GM21447 (cell line): ENCODE measurements at regions not wholly inside any gene's neighbourhood (a gene's known extent, or its start where the extent isn't known, plus 50 kb on each side); places are given as distances from the start of the nearest gene placed in this dataset.

Experiments used
- ATAC-seq: cut with Tn5 transposase; IDR thresholded peaks from one replicate; pipeline ENCODE4 v1.9.1; 2021; ENCODE audit not compliant: unreplicated experiment

DNA sequence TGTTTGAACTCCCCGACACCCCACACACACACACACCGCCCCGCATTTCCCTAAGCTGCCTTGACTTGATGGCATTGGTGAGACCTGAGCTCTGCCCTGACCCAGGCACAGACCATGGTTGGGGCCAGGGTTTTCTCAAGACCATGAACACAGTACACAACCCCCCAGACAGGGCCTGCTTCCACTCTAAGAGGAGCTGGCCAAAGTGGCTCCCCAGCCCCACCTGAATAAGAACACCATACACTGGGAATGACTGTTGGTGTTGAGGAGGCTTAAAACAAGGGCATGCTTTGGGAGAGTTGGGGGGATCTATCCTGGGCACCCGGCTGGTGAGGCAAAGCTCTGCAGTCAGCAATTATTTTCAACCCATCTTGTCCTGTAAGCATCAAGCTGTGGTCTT, 77.6 kb upstream of the SYT6 start:
- ATAC-seq = no peak

DNA sequence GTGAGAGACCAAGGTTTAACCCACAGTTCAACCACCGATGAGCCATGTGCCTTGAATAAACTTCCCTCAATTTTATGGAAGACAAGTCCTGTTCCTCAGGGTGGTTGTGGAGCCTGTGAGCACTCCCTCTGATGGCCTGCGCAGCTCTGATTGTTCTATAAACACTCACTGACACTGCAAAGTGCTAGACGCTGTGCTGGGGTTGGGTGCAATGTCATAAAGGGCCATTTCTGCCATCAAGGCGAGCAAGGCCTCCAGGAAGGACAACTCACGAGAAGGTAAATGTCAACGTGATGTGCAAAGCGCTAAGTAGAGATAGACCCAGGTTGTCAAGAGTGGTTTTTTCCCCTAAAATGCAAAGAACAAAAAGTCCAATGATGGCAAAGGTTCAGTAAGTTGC, 75.7 kb upstream of the SYT6 start:
- ATAC-seq = no peak

DNA sequence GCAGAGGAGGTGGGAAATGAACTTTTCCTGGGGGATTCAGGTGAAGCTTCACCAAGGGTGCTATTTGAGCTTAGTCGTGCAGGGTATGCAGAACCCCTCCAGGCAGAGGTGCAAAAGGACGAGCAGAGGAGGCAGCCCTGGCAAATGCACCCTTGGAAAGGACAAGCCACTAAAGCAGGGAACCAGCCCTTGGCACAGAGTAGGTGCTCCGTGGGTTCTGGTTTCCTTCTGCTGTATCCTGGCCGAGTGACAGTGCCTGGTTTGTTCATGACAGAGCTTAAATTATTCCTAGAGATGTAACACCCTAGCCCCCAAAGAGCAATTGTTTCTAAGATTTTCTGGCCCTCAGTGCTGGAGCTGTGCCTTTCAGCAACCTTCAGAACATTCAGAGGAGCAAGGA, 73.4 kb upstream of the SYT6 start:
- no peak for ATAC-seq

DNA sequence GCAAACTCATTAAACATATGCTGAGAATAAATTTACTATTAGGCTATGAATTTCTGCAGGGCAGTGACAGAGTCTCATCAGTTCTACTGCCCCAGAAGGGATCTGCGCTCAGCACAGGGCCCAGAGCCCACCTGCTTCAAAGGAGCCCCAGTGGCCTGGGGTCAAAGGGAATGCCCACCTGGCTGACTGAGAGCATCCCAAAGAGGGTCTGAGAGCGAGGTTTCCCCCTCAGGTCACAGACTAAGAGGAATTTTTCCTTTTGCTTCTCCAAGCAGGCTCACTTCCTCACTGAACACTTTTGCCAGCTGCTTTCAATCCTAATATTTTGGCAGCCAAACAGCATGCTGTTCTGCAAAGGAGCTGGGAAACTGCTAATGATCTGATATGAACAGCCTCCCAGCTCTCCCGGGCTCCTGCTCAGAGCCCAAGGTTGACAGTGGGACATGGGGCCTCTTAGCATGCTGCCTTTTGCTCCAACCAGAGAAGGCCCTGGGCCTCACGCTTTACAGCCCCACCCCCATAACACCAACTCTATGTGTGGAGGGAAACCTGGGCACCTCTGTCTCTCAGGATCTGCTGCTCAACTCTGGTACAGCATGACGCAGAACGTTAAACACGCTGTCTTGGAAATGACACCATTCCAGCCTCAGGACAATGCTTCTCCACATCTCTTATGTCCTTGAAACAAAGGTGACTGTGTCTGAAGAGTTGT, 70.7 kb upstream of the SYT6 start:
- no peak for ATAC-seq

DNA sequence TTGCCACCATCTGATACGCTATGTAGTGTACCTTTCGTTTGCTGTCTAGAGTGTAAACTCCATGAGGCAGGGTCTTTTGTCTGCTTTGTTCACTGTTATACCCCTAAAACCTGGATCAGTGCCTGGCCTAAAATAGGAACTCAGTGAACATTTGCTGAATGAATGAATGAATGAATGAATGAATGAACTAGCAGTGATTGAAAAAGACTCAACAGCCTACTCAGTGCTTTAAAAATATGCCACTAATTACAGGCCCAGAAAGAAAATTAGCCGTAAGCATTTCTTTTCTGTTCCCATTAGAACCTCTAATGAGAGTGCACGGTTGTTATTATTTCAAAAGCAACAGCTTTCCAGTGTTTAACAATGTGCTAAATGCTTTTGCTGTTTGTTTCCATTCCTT, 69.3 kb upstream of the SYT6 start:
- no peak for ATAC-seq

DNA sequence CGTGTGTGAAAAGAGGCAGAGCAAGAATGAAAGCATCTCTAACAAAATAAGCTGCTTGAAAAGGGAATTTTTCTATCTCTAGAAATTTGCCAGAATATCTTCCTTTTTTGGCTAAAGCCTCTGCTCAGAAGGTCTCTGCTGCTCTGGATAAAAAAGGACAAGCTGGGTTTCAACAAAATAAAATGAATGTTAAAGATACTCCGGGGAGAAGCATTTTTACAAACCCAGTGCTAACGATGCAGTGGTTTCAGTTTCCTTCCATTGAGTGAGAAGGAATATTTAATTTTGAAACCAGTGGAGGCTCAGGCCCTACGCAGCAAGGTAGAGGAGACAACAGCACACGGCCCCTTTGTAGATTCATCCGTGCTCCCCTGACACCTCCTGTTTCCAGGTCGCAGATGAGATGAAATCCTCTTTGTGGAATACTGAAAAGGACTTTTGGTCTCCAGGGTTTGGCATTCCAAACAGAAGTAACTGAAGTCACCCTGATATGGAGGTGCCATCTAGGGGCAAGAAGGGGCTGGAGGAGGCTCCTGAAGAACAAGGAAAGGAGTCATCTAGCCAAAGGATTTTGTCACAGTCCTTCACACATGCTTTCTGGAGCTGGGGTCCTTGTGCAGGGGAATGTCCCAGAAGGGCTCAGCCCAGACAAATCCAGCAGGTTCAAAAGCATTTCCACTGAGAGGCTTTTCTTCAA, 65.7 kb upstream of the SYT6 start:
- no peak for ATAC-seq

DNA sequence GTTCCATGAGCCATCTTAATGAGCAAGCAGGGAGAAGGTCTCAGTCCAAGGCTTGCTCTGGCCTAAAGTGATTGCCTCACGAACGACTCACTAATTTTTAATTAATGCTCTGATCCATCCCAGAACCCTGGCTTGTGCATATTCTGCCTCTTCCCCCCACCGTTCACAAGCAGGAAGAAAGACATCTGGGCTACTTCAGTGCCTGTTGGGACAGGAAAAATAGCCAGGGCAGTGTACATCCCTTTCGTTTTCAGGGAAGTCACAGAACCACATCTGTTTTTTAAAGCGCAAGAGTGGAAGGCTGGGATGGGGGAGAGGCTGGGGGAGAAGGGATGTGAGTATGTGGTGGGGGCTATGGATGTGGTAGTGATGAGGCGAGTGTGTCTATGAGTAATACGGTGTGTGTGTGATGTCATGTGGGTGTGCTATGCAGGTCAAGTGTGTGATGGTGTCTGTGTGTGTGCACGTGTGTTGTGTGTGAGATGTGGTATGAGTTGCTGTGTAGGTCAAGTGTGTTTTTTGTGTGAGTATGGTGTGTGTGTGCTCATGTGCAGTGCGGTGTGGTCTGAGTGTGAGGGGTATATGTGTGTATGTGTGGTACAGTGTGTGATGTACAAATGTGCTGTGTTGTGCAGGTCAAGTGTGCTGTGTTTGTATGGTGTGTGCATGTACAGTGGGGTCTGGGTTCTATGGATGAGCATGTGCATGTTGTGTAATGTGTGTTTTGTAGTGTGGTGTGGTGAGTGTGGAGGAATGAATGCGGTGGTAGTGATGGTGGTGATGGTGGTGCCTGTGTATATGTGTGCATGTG, 64.9 kb upstream of the SYT6 start:
- ATAC-seq = no peak

DNA sequence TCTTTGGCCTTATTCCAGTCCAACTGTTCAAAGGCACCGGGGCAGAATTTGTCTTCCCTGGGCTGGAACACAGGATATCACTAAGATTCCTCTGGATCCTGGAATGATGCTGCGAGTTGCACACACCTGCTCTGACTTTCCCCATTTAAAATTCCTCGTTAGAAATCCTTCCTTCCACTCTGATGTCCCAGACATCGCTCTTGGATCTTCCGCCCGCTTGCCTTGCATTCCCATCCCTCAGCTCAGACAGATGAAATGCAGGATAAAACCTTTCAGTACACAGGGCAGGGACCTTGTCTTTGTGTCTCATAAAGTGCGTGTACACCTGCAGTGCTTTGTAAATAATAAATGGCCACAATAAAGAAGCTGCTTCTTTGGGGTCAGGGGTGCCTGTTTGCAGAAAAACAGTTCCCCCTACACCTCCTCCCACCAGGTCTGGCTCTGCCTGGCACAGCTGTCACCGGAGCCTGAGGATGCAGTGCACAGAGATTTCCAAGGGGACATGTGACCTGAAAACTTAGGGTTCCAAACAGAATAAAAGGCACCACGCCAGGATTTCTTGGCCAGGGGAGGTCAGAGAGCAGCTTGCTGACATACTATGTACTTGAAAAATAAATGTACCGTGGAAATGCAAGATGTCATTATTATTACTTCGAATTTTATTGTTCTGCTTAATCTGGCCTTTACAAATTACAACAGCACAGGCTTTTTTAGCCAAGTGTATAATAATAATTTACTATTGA, 62.9 kb upstream of the SYT6 start:
- no peak for ATAC-seq

DNA sequence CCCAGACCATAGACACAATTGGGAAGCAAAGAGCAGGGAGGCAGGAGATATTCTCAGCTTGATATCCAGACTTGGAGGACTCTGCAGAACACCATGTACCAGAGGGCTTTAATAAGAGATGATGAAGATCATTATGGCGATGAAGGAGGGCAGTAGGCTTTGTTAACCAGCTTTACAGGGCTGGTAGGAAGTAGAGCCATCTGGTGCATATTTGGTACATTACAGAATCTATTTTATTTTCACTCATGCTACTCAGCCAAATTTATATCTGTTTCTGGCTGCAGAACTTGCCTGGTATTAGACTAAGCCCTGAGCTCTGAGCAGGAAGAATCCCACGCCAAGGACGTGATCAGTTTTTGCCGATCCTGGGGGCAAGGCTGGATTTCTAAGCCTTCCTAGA, 61.8 kb upstream of the SYT6 start:
- no peak for ATAC-seq

DNA sequence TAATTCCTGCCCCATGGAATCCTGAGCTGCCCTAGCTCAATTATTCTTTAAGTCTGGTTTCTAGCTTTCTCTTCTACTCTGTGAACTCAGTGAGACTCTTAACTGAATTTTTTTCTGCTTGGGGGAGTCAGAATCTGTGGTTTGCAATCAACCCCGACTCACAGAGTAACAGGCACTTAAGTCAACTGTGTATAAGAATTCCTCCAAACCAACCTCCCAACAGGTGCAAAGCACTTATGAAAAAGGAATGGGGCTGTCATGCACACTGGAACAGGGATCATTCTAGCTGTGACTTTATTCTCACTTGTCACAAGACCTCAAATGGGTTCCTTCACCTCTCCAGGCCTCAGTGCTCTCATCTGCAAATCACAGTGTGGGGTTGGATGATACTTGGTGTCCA, 60.3 kb upstream of the SYT6 start:
- no peak for ATAC-seq

DNA sequence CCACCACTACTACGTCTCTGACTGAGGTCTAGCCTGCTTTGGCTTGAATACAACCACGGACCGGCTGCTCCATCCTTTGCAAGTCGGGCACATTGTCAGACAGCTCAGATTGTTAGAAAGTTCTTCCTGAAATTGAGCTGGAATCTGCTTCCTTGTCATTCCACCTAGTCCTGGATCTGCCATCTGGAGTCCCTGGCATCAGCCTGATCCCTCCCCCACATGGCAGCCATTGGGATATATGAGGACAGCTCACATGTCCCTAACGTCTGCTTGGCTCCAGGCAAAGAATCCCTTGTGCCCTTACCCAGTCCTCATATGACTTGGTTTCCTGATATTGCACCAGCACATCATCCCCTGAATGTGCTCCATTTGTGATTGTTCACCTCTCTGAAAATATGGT, 56.3 kb upstream of the SYT6 start:
- ATAC-seq = no peak

DNA sequence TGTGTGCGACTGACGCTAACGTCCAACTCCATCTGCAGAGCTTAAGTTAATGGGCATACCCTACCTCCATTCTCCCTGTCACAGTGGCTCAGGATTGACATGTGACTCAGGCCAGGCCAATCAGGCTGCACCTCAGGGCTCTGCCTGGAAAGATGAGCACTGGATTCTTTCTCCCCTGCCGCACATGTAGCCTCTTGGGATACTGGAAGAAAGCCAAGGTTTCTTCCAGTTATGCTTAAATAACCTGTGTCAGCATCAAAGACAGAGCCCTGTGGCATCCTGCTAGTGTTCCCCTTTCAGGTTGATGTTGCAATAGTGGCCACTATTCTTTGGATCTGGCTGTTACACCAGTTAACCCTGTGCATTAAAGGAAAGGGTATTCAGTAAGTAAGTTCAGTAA, 55.0 kb upstream of the SYT6 start:
- ATAC-seq = no peak

DNA sequence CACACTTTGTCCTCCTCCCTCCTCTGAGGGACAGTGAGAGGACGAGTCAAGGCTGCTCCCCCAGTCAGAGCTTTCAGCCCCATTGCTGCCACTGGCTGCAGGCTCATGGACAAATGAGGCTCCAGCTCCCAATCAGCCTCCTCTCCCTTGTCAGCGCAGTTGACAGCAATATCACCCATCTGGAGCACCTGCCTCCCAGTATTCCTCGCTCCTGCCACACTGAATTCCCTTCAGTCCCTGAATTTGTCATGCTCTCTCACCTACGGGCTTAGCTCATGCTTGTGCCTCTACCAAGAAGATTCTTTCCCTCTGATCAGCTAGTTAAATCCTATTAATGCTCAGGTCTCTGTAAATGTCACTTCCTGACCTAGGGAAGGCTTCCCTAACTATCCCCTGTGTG, 54.4 kb upstream of the SYT6 start:
- ATAC-seq = no peak

DNA sequence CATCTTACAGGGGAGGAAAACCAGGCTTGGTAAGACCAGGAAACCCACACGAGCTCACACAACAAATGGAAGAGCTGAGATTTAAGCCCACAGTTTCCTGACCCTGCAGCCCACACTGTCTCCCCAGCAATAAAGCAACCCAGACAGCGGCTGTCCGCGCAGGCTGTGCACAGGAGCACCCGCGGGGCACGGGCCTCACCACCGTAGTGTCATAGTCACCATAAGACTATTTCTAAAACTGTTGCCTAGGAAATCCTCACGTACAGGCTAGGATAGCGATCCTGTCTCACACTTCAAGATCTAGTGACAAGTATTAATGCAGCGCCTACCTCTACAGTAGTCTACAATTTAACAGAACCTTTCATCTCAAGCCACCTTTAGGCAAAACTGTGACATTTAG, 54.0 kb upstream of the SYT6 start:
- ATAC-seq = no peak

DNA sequence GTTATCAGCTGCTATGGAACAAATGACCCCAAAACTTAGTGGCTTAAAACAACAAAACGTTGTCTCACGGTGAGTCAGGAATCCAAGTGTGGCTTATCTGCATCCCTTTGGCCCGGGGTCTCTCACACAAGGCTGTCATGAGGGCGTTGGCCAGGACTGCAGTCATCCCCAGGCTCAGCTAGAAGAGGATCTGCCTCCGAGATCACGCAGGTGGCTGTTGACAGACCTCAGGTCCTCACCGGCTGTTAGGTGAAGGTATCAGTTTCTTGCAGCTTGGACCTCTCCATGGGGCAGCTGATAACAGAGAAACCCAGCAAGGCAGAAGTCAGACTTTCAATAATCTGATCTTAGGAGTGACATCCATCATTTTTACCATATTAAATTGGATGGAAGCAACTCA, 52.7 kb upstream of the SYT6 start:
- ATAC-seq = no peak

DNA sequence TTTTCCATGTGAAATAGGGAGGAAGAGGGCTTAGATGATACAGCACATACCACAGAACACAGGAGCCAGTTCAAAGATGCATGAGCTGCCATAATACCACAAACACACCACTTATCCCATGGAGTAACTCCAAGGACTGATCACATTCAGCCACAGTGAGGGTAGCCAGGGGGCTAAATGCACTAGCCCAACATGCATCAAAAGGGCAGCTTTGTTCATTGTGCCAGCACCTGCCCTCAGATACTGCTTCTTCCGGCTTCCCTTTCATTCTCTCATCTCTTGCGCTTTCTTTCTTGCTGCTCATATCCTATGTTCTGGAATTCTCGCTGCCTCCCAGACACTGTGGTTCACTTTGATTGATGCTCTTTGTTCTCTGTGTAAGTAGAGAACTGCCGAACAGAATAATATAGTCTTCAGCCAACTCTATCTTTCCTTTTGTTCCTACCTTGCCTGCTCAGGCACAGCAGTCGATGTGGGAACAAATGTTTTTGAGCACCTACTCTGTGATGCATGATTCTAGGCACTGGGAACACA, 50.0 kb upstream of the SYT6 start:
- ATAC-seq = no peak
